ENCODE measurements at regions not wholly inside any gene's neighbourhood (a gene's known extent, or its start where the extent isn't known, plus 50 kb on each side); places are given as distances from the start of the nearest gene placed in this dataset.

DNA sequence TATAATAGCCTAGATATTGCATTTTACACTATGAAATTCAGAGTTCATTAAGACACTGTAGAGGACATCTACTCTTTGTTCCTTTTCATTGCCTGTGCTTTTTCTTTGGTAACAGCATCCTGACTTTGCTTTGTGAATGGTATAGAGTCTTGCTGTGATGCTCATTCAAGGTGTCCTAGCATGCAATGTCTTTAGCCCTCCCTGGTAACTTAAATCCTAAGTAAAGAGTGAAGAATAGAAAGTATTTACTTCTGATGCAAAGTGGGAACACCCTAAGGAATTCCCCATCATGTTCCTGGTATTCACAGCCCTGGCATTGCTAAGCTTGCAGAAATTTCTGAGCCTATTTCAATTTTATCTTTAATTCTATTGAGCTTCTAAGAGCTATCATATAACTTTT lies 400.1 kb downstream of the FAT4 start:
- DNase-seq (no peak), ATAC-seq (ENCODE audit: poor library complexity) (no peak)
- intact Hi-C loops (cut with DNase I) = no loop called here

- ATAC-seq (ENCODE audit: poor library complexity) (no peak), DNase-seq (no peak)
- intact Hi-C loops (cut with DNase I) = no loop called here
Measured at GRCh38 chr4:125719987-125720386, 405.2 kb downstream of the FAT4 start.

DNA sequence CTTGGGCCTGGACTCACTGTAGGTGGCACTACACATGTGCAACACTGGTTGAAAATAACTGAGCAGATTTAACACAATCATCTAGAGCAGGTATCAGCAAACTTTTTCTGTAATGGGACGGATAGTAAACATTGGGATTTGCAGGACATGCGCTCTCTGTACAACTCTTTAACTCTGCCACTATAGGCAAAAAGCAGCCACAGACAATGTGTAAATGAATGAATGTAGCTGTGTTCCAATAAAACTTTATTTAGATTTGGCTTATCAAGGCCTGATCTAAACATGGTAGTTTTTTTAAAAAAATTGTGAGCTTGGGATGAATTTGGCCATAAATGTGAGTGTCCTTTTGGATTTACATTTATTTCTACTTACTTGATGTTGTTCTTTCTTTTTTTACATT lies 407.3 kb downstream of the FAT4 start:
- intact Hi-C loops (cut with DNase I) = no loop called here
- no peak for ATAC-seq (ENCODE audit: poor library complexity)
- DNase-seq = no peak

- intact Hi-C loops (cut with DNase I) = no loop called here
- ATAC-seq (ENCODE audit: poor library complexity) (no peak), DNase-seq (no peak)
Measured at GRCh38 chr4:125725957-125726525, 411.3 kb downstream of the FAT4 start.

GRCh38 chr4:125727931-125728330 lies 413.2 kb downstream of the FAT4 start:
- DNase-seq (no peak), ATAC-seq (ENCODE audit: poor library complexity) (no peak)
- intact Hi-C loops (cut with DNase I) = no loop called here

DNA sequence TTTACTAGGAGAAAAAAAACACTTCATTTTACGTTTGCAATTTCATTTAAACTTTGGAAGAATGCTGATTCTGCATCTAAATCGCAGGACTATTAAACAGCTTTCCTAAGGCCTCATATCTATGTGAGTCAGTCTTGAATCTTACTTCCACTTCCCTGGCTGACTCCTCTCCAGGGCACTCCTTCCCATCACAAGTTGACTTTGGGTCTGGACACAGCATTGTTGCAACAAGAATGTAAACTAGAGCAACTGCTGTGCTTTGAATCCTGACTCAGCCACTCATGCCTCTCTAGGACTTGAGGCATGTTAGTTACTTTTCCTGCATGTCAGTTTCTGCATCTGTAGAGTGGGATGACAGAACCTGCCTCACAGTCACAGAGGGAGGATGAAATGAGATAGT lies 413.8 kb downstream of the FAT4 start:
- intact Hi-C loops (cut with DNase I) = no loop called here
- ATAC-seq (ENCODE audit: poor library complexity) (no peak), DNase-seq (no peak)

GRCh38 chr4:125729171-125729570 lies 414.4 kb downstream of the FAT4 start:
- DNase-seq = no peak
- ATAC-seq (ENCODE audit: poor library complexity) = no peak
- intact Hi-C loops (cut with DNase I) = no loop called here

DNA sequence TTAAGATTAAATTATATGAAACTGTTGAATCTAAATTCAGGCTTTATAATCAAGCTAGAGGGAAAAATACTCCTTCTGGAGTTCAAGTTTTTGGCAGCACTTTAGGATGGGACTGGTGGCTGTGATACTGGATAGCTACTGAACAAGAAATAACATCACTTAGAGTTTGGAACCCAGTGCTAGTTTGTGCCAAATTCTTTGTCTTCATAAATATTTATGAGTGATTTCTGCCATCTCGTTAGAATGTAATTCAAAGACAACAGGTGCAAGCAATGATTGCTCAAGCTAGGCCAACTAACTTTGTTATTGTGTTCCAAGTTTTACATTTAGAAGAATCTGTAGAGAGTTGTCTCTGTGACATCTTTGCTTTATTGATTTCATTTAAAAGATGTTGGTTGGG lies 417.9 kb downstream of the FAT4 start:
- no peak for DNase-seq
- ATAC-seq (ENCODE audit: poor library complexity) = no peak
- intact Hi-C loops (cut with DNase I) = no loop called here

- DNase-seq (no peak), ATAC-seq (ENCODE audit: poor library complexity) (no peak)
- intact Hi-C loops (cut with DNase I) = no loop called here
Measured at GRCh38 chr4:125734504-125734903, 419.7 kb downstream of the FAT4 start.

DNA sequence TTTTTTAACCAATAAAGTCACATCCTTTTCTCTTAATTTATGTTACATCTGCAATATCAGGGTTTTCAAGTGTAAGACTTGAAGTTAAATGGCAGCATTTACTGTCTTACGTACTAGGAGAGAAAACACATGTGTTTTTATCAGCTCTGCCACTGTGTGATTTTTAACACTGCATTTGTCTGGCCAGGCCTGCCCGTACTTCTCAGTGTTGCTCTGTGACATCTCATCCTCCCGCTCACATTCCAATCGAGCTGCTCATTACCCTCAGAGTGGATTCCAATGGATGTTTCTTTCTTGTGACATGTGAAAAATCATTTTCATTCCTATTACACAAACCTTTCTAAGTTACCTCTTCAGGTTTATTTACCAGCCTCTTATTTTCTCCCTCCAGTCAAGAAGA lies 420.3 kb downstream of the FAT4 start:
- peak; percentile 81 for ATAC-seq (ENCODE audit: poor library complexity)
- no peak for DNase-seq
- intact Hi-C loops (cut with DNase I) = no loop called here

- ATAC-seq (ENCODE audit: poor library complexity) (no peak), DNase-seq (no peak)
- intact Hi-C loops (cut with DNase I) = no loop called here
Measured at GRCh38 chr4:125736057-125736456, 421.3 kb downstream of the FAT4 start.

DNA sequence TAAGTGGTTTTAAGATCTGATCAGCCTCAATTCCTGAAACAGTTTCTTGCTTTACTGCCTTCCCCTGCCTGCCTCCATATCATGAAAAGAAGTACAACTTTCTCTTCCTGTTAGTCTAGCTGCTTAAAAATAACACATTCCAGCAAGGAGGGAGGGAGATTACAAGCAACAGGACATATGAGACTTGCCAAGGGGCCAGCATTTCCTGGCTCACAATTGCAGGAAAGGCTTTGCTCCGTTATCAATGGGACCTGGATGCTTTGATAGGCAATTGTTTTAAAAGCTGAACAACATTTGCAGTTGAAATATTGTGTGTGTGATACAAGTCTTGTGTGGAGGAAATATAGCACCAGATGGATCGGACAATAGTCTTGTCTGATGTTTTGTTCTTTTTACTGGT lies 425.0 kb downstream of the FAT4 start:
- intact Hi-C loops (cut with DNase I) = loop anchor here (10.0 kb wide), 1 partner anchor 305 kb away; no protein-coding TSS in a partner anchor
- DNase-seq (no peak), ATAC-seq (ENCODE audit: poor library complexity) (peak; percentile 55)

DNA sequence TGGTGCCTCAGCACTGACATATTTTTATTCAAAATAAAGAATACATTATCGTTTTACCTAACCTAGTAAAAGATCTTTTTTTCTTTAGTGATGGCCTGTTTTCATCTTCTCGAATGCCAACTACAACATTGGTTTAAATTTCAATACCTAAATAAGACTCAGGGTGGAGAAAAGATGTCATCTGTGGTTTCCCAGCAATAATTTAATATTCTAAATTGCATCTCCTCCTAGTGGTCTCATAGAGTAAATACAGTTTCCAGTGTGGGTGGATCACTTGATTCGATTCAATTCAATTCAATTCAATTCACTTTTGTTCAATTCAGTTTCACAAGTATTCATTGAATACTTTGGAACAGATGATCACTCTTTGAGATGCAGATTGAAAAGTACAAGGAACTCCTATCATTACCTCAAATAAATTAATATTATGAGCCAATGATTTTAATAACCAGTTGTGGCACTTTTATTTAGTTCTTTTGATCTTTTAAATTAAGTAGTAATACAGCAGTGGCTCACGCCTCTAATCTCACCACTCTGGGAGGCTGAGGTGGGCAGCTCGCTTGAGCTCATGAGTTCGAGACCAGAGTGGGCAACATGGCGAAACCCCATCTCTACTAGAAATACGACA lies 427.2 kb downstream of the FAT4 start:
- intact Hi-C loops (cut with DNase I) = loop anchor here (10.0 kb wide), 1 partner anchor 307 kb away; no protein-coding TSS in a partner anchor
- ATAC-seq (ENCODE audit: poor library complexity) = peak; percentile 55
- no peak for DNase-seq

DNA sequence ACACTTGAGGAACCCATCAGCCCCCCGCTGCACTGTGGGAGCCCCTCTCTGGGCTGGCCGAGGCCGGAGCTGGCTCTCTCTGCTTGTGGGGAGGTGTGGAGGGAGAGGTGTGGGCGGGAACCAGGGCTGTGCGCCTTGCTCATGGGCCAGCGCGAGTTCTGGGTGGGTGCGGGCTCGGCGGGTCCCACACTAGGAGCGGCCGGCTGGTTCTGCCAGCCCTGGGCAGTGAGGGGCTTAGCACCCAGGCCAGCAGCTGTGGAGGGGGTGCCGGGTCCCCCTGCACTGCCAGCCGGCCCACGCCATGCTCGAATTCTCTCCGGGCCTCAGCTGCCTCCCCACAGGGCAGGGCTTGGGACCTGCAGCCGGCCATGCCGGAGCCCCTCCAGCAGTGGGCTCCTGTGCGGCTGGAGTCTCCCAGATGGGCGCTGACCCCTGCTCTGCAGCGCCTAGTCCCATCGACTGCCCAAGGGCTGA lies 430.2 kb downstream of the FAT4 start:
- DNase-seq (no peak), ATAC-seq (ENCODE audit: poor library complexity) (no peak)
- intact Hi-C loops (cut with DNase I) = loop anchor here (10.0 kb wide), 1 partner anchor 310 kb away; no protein-coding TSS in a partner anchor

DNA sequence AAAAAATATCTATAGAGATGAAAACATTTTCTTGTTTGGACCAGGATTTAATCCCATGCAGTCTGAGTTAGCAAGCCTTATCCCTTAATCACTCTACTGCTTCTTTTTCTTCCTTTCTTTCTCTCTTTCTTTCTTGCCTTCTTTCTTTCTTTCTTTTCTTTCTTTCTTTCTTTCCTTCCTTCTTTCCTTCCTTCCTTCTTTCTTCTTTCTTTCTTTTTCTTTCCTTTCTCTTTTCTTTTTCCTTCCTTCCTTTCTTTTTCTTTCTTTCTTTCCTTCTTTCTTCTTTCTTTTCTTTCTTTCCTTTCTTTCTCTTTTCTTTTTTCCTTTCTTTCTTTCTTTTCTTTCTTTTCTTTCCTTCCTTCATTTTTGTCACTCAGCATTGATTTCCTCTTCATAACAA lies 434.6 kb downstream of the FAT4 start:
- intact Hi-C loops (cut with DNase I) = loop anchor here (10.0 kb wide), 1 partner anchor 315 kb away; no protein-coding TSS in a partner anchor
- ATAC-seq (ENCODE audit: poor library complexity) = no peak
- DNase-seq = no peak

- intact Hi-C loops (cut with DNase I) = loop anchor here (2.0 kb wide), 1 partner anchor 438 kb away; no protein-coding TSS in a partner anchor
- ATAC-seq (ENCODE audit: poor library complexity) (peak; percentile 63), DNase-seq (no peak)
Measured at GRCh38 chr4:125750399-125750798, 435.6 kb downstream of the FAT4 start.

DNA sequence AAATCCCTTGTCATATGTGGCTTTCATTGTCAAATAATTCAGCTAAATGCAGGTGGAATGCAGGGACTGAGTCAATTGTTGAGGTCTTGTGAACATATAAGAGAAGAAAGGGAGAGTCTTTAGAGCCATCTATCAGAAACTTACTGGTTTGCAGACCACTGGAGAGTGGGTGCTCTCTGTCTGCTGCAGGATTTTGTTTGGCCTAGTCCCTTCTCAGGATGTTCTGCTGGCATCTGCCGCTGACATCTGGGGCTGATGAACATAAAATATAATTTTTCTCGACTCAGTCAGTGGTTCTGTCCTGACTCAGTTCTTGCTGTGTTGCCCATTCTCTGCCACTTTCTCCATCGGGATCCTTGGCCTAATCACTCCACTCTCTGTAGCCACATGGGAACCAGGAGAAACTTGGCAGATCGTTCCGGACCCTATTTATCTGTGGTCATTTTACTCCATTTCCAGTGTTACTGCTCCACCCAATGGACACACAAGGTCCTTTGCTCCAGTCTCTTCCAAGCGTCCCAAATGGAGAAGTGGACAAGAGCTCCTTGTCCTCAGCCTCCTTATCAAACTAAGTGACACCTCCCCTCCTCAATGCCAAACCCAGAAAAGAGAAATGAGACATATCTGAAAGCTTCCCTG lies 436.2 kb downstream of the FAT4 start:
- intact Hi-C loops (cut with DNase I) = loop anchor here (2.0 kb wide), 1 partner anchor 438 kb away; no protein-coding TSS in a partner anchor
- ATAC-seq (ENCODE audit: poor library complexity) = peak; percentile 87
- DNase-seq = no peak

- no peak for DNase-seq
- ATAC-seq (ENCODE audit: poor library complexity) = no peak
- intact Hi-C loops (cut with DNase I) = no loop called here
Measured at GRCh38 chr4:125758438-125758837, 443.7 kb downstream of the FAT4 start.

DNA sequence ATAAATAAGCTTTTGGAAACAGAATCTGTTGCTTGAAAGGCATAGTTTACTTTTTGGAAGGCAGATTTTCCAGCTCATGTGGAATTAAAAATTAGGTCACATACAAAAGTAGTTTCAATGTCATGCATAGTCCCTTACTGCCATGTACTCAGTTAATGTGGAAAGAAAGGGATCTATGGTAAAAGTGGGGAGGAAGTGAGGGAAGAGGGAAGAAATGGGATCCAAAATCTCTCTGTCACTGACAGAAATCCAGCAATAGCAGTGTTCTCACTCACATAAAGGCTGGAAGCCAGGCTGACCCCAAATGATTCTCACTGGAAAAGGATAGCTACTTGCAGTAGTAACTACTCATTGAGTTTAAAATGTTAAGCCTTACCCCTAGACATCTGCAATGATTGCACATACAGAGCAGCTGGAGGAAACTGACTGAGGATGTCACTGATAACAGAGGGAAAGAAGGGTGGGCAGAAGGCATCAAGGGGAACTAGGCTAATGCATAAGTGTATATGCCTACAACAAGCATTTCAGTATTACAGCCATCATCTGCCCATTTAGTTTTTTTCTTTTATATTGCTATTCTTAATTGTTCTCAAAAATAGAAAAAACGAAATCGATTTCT lies 445.6 kb downstream of the FAT4 start:
- no peak for ATAC-seq (ENCODE audit: poor library complexity)
- DNase-seq = no peak
- intact Hi-C loops (cut with DNase I) = no loop called here

DNA sequence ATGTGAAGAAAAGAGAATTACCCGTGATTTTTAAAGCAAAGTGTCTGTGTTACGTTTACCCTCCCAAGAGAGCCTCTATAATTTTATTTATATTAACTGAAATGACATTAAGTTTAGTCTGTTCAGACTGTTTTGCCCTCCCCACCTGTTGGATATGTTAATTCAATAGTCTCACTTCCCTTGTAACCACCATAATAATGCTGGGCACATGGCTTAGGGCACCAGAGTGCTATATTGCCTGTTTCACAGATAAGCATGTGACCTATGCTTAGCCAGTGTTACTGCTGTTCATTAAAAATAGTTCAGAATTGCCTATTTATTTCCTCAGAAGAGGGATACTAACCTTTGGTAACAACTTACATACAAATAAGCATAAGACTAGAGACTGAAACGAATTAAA lies 446.2 kb downstream of the FAT4 start:
- DNase-seq (no peak), ATAC-seq (ENCODE audit: poor library complexity) (no peak)
- intact Hi-C loops (cut with DNase I) = no loop called here

Measured in Right ventricle myocardium superior (tissue), 1 donor.